ENCODE measurements at regions not wholly inside any gene's neighbourhood (a gene's known extent, or its start where the extent isn't known, plus 50 kb on each side); places are given as distances from the start of the nearest gene placed in this dataset.

DNA sequence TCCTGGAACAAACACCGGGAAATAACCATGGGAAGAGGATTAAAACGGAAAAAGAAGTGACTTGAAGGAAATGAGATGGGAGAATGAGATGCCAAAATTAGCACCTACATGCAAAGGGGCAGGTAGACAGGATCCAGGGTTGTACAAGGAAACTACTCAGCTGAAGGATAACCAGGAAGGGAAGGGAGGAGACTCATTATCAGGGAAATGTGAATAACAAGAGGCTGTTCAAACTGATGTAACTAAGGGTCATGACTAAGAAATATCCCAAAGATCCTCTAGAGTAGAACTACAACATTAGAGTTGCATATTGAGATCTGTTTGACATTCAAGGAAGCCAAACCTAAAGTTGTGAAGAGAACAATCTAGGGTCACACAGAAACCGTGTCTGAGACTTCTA, 166.2 kb upstream of the SP8 start:
- no peak for DNase-seq

DNA sequence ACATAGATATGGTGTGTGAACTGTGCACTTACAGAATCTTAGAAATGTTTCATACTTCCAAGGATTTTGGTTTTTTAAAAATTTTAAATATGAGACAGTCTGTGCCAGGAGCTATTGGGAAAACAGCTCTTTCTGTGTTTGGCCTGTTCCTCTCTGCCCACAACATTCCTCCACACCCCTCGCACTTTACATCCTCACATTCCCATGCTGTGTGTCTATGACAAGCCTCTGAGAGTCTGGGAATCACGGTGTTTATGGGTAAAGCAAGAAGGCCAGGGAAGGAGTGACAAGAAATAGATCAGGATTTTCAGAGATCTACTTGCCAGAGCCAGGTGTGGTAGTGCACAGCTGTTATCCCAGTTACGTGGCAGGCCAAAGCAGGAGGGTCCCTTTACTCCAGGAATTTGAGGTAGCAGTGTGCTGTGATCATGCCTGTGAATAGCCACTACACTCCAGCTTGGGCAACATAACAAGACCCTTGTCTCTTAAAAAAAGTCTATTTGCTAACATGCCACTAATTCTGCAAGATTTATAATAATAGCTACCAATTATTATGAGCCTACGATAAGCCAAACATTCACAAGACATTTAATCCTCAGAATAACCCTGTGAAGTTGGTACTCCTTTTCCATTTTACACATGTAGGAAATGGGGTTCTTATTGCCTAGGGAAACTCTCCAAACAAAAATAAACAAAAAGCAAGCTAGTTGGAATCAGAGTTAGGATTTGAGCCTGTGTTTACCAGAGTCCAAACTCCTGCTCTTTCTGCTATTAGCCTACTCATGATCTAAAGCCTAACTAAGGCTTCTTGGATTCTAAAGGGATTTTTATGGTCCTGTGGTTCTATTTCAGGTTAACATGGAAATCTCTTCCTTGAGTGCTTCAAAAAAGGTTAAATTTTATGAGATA, 168.3 kb upstream of the SP8 start:
- no peak for DNase-seq

- no peak for DNase-seq
Observed at GRCh38 chr7:20958572-20958971, 171.9 kb upstream of the SP8 start.

DNA sequence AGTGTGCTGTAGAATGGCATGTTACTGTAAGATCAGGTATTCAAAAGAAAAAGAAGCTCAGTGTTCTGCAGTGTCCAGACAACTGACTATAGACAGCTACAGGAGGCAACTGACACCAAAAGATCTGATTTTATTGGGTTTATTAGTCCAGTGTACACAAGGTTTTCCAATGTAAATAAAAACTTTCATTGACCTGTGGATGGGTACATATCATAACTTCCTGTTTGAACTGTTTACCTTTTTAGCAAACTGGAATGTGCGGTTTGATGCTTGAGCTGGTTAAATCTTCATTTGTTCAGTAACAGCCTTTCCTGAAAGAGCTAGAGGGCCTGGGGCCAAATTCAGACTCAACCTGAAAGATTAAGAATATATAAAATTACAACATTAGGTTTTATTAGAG, 172.6 kb upstream of the SP8 start:
- DNase-seq = no peak

DNA sequence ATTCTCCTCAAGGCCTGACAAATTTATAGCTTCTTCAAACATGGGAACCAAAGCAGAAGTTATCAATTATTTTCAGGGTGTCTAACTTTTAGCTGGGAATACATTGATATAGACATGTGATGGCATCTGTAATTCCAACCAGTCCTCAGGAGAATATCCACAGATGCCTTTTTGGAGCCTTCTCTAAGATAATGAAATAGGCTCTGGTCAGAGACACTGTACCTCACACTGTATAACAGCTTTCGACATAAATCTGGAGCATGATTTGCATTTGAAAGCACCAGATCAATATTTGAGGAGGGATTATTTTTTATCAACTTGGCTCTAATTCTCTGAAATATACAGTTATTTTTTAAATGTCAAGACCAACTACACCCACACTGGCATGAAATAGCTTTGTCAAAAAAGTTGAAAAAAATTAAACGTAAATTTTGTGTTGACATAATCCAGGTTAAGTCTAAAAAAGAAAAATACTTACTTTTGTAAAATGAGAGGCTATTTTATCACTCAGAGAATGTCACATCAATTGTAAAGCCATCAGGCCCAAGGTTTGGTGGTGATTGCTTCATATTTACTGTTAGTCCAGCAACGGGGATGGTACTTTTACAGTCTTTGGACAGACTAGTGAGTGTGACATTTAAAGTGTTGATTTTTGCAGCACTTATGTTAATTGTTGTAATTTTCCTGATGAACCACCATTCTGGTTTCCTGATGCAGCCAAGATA, 177.0 kb upstream of the SP8 start:
- DNase-seq = no peak

DNA sequence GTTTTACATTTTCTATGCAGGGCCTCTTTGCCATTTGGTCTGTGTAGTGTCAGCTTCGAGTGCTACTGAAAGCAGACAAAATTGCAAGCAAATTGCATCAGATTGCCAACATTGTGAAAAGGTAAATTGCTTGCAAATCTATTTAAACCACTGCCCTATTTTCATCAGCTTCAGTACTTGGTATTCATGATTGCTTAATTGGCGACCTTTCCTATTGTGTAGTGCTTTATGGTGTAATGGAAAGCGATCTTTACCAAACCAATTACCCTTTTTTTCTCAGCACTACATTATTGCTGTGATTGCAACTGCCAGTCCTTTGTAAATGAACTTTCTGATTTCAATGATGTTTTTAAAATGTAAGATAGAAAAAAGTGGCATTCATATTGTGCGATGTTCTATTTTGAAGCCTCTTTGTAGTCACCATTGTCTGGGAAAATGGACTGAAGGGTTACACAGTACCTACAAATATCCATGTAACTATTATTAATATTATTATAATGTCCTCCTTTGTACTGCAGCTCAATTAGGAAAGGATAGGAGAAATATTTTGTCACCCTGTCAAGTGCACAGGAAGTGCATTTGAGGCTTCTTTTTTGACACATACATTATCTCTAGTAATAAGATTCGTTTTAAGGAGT, 177.7 kb upstream of the SP8 start:
- no peak for DNase-seq

DNA sequence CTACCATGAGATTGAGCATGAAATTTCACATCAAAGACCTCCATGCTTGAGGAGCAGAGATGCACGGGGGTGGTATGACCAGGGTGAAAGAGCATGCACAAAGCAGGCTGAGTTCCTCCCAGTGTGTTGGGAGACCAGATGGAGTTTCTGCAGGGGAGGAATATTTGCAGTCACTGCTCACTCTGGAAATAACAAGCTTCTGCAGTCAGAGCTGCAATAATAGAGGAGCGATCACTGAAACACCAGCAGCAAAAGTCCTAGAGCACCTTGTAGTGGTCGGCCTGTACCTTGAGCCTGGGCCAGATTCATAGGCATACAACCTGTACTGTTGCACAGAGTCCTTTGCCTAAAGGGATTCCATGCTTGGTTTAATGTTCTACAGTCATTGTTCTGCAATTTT, 184.5 kb upstream of the SP8 start:
- no peak for DNase-seq

GRCh38 chr7:20980232-20980631, 193.5 kb upstream of the SP8 start:
- no peak for DNase-seq

DNA sequence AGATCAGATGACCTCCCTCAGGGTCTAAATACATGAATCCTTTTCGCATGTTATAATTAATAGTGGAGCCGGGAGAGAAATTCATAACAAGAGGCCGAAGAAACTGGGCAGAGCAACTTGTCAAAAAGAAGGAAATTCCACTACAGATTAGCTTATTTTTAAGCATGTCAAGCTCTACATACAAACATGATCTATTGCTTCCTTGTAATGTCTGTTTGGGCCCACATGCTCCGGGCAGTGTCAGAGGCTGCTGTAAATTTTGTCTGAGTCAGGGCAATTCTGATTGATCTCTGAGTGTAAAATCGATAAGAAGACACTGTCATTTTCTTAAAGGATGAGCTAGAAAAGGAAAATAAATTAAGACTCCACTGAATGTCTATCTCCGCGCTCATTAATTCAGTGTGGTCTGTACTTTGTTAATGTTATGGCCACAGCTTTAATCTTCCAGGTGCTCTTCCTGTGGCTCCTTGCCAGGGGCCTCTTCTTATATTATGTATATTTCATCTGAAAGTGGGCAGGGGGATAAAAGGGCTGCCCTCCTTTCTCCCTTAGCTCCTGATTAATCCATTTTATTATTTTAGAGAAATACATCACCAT, 194.1 kb upstream of the SP8 start:
- DNase-seq = no peak

GRCh38 chr7:20988340-20988739, 201.7 kb upstream of the SP8 start:
- no peak for DNase-seq

- no peak for DNase-seq
Observed at GRCh38 chr7:20991544-20991943, 204.9 kb upstream of the SP8 start.

DNA sequence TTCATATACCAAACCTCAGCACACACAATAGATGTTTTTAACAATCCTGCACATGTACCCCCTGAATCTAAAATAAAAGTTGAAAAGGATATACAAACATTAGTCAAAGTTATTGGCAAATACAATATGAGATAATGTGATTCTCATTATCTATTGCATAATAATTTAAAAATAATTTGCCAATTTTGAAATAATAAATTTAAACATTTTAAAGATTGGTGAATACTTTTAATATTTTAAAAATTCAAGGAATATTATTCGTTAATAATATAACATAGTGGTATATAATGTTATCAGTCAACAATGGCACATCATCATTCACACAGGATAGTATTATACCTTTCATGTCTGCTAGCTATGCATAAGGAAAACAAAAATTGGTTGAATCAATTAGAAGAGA, 207.0 kb upstream of the SP8 start:
- no peak for DNase-seq

DNA sequence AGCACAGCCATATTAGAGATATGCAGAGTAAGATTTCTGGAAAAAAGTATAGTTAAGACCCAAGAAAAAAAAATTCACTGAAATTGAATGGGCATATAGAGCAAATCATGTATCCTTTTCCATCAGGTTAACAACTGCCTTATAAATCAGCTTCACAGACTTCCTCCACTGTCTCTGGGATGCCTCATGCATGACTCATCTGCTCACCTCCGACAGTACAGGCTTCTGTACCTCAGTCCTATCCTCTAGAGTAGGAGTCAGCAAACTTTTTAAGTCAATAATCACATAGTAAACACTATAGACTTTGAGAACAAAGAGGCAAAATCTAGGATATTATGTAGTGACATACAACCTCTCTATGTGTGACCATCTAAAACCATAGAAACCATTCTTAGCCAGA, 211.6 kb upstream of the SP8 start:
- no peak for DNase-seq

DNA sequence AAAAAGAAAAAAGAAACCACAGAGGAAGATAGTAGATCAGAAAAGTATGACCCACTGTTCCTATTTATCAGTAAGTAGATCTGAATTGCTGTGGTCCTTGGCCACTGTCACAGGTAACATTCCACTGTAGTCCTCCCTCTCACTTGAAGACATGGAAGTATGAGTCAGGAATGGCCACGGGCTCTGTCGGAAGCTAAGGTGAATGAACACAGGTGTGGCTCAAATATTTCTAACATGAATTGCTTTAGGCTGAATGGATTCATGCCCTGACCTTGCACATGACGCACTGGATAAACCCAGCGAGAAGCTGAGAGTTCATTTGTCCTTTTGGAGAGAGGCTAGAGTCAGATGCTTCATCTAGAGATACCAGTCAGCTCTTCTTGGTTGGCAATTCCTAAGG, 224.5 kb upstream of the SP8 start:
- no peak for DNase-seq

- no peak for DNase-seq
Observed at GRCh38 chr7:21013765-21014539, 227.3 kb upstream of the SP8 start.

DNA sequence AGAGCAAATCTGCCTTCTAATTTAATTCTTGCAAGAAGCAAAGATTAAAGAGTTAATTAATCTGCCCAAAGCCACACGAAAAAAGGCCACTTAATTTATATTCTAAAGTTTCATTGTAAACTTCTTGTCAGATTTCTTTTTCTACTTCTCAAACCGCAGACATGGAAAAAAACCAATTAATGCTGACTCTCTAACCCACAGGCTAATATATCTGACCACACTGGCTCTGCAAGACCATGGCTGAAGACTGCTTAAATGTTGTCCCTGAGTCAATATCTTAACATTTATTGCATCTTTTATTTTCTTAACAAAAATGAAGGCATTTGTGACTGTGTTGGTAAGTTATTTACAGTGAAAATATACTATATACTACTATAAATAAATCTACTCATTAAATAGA, 234.0 kb upstream of the SP8 start:
- DNase-seq = no peak

GRCh38 chr7:21023841-21024484, 237.3 kb upstream of the SP8 start:
- no peak for DNase-seq

- DNase-seq = no peak
Observed at GRCh38 chr7:21024485-21024867, 237.8 kb upstream of the SP8 start.

- no peak for DNase-seq
Observed at GRCh38 chr7:21028186-21028585, 241.5 kb upstream of the SP8 start.

DNA sequence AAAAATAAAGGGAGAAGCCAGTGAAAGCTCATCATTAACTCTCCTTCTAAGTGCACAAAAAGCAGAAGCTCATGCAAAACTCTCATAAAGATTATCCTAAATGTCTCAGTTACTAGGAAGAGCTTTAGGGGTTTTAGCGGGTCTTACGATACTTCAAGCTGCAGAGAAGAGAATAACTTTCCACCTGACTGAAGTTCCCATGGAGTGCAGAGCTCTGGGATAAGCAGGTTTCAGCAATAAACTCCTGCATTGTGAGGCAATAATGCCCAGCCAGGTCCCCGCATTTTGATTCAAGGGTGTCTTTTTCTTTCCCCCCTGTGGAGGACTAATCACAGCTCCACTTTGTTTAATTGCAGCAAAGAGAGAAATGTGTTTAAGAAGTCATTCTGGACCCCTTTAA, 241.9 kb upstream of the SP8 start:
- DNase-seq = no peak

DNA sequence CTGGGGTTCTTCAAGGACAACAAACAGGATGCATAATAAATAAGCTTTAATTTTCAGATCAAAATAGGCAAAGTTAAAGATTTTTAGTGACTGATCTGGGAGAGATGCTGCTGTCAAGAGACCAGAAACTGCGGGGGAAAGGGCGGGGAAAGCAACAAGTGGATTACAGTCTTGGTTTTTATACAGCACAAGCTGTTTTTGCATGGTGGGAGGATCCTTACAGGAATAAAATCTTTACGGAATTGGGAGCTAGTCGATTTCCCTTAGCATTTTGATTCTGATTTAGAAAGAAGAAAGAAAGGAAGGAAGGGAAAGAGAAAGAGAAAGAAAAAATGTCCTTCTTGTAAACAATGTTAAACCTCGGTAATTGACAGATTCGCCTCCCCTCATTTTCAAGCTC, 242.3 kb upstream of the SP8 start:
- DNase-seq = no peak

GRCh38 chr7:21030237-21030871, 243.7 kb upstream of the SP8 start:
- DNase-seq = no peak
